T-helper 2 cell treated with Interferon-gamma antibody and Interleukin-4, amounts not matched to agents 100 ng/mL and 5 ng/mL, for 36 hours (primary cell): ENCODE measurements at regions not wholly inside any gene's neighbourhood (a gene's known extent, or its start where the extent isn't known, plus 50 kb on each side); places are given as distances from the start of the nearest gene placed in this dataset.
"Not testable (repeated sequence)": the region's sequence is repeated elsewhere in the genome, so short reads cannot be mapped to it uniquely, and the experiment has no call there.

Experiments used
- intact Hi-C: fragments of 100-400 bp; cut with micrococcal nuclease; formaldehyde crosslinking; loops from one replicate; pipeline ENCODE4 v1.15.1; 2023

DNA sequence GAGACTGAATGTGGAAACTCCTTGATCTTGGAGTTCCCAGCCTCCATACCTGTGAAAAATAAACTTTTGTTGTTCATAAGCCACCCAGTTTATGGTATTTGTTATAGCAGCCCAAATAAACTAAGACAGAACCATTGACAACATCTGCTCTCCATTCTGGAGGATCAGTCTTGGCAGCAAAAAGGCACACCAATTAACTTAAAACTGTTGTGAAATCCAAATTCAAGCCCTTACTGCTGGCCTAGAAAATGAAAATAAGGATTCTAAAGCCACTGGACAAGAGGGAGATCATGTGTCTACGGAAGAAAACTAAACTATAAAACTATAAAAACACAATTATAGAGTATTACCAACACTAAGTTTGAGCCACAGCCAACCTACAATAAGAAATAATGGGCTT lies 172.1 kb upstream of the RNPC3 start:
- intact Hi-C loops, result no loop called here

DNA sequence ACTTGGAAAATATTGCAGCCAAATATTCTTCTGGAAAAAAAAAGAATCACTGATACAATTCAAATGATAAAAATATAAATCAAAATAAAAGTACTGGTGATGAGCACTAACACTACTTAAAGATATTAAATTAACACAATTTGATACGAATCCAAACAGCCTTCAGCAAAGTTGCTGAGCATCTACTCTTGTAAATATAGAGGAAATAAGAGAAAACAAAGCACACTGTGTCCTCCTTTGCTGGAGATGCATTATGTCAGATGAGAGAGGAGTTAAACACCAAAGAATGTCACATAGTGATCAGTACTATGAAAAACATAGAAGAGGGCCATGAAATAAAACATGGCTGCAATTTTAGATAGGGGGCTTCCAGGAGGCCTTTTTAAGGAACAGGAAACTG lies 177.4 kb upstream of the RNPC3 start:
- intact Hi-C loops, result no loop called here

- intact Hi-C loops, result no loop called here
Measured at GRCh38 chr1:103344930-103345329, 180.6 kb upstream of the RNPC3 start.

DNA sequence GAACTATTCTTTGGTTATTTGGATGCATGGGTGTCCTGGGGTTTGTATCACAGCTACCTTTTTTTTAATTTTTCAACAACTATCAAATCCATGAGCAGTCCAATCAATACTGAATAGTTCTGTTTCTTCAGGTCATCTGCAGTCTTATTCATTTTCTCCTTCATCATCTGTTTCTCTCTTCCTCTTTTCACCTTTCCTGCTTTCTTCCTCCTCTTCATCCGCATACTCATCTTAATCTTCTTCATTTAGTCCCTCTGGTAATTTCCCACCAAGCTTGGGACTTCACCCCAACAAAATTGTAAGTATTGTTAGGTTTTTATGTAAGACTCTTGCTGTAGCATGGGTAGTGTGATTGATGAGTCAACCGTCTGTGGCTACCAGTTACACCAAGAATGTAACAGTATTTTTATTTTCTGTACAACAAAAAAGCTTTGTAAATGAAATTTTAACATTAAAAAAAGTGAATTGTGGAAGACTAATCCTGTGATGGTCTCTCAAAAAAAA lies 184.1 kb upstream of the RNPC3 start:
- intact Hi-C loops, result no loop called here

- intact Hi-C loops, result no loop called here
Measured at GRCh38 chr1:103337779-103338178, 187.7 kb upstream of the RNPC3 start.

GRCh38 chr1:103336408-103336807 lies 189.1 kb upstream of the RNPC3 start:
- intact Hi-C loops, result no loop called here

- intact Hi-C loops, result no loop called here
Measured at GRCh38 chr1:103333141-103333540, 192.4 kb upstream of the RNPC3 start.

DNA sequence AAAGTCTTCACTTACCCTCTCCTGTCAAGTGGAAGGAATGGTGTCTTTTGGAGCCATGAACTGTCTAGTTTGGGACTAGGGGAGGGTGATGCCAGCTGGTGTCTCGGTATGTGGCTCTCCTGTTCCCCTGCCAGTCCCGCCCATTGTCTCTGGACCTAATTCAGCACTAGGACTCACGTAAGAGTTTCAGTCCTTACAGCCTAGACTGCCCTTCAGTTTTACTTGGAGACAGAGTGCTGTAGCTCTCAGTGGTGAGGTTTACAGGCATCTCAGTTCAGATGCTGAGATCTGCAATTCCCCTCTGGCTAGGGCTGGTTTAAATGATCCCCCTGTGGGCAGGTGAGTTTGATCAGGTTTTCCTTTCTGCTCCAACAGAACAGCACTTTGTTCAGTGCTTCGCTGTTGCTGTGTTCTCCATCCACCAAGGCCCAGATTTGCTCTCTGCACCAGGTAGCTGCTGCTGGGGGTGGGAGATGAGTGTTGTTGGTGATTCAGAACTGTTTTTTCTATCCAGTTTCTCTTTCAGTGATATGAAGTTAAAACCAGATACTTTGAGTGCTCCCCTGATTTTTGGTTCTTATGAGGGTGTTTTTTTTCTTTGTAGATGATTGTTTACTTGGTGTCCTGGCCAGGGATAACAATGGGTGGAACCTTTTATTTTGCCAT lies 198.3 kb upstream of the RNPC3 start:
- intact Hi-C loops, result no loop called here

DNA sequence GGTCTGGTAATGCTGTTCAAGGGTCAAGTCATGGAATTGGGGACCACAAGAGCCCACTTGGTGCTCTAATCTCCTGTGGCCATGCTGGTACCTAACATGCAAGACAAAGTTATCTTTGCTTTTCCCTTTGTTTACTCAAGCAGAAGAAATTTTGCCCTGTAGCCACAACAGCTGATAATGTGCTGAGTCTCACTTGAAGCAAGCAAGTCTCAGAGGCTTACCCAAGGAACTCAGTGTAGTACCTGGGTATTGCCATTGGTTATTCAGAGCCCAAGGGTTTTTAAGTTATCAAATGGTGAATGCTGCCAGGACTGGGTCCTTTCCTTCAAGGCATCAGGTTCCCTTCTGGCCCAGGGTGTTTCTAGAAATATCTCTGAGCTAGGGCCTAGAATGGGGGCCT lies 198.9 kb upstream of the RNPC3 start:
- intact Hi-C loops, result no loop called here

GRCh38 chr1:103309786-103310185 lies 201.5 kb upstream of the COL11A1 start:
- intact Hi-C loops, result no loop called here

- intact Hi-C loops, result no loop called here
Measured at GRCh38 chr1:103307751-103308150, 199.4 kb upstream of the COL11A1 start.

GRCh38 chr1:103283841-103284669 lies 175.7 kb upstream of the COL11A1 start:
- intact Hi-C loops, result no loop called here

- intact Hi-C loops, result no loop called here
Measured at GRCh38 chr1:103283371-103283770, 175.0 kb upstream of the COL11A1 start.

- intact Hi-C loops, result no loop called here
Measured at GRCh38 chr1:103275725-103276124, 167.4 kb upstream of the COL11A1 start.

DNA sequence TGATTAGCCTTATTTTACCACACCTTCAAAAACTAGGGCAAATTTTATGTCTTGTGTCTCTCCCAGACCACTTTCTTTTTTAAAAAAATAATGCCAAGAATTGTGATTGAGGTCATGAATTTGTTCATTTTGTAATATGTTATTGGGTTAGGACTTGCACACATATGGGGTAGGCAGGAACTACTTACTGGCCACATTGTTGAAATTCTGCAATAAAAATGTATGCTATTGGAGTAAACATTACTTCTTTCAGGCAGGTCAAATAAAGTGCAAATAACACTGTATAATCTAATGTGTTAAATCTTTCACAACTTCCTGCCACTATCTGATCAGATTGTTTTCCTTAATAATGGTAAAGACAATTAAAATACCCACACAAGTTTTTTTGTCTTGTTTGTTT lies 166.6 kb upstream of the COL11A1 start:
- intact Hi-C loops, result no loop called here

DNA sequence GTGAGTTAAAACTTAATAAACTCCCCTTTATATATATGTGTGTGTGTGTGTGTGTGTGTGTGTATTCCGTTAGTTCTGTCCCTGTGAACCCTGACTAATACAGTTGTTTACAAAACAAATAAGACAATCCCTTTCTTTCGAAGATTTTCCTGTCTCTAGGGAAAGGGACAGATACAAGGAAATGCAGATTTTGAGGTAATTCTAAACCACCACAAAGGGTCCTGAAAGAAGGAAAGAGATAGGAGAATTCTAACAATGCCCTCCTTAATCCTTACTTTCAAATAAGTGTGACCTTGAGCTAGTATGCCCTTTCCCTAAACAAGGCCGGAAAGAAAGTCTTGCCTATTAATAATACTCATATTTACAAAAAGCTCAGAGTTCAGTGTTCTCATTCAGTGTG lies 164.8 kb upstream of the COL11A1 start:
- intact Hi-C loops, result no loop called here

DNA sequence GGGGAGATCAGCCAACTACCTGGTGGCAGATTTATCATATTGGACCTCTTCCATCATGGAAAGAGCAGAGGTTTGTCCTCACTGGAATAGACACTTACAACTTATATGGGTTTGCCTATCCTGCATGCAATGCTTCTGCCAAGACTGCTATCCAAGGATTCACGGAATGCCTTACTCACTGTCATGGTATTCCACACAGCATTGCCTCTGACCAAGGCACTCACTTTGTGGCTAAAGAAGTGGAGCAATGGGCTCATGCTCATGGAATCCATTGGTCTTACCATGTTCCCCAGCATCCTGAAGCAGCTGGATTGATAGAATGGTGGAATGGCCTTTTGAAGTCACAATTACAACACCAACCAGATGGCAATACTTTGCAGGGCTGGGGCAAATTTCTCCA lies 163.1 kb upstream of the COL11A1 start:
- intact Hi-C loops, result not testable (repeated sequence)

GRCh38 chr1:103267893-103268292 lies 159.6 kb upstream of the COL11A1 start:
- intact Hi-C loops, result no loop called here

- intact Hi-C loops, result no loop called here
Measured at GRCh38 chr1:103267266-103267665, 158.9 kb upstream of the COL11A1 start.

DNA sequence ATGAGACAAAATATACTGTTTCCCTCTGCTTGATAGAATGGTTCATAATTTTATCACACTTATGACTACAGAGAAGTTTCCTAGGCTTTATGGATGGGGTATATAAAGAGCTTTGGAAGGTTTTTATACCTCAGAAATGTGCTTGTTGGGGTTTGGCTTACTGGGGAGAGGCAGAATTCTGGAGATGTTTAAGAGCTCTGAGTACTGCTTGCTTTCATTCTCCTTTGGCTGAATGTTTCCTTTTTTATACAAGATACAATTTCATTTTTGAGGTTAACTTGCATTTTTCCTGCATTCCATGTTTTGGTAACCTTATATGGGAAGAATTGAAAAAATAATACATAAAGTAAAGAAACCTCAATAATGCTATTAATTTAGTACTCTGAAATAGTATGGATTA lies 157.7 kb upstream of the COL11A1 start:
- intact Hi-C loops, result no loop called here

DNA sequence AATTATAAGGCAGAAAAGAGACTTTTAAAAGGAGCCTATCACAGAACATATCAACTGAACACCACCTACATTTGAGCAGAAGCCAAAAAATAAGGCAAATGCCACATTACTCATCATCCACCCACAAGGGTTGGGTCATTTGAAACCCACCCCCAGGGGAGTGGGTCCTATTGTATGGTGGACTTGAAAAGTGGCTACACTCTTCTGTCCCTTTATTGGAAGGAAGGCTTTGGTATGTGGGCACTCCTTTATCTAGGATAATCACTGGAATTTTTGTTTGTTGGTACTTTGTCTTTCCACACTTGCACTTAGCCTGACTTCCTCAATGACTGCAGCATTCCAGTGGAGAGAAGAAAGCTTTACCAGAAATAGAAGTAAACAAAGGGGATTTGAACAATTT lies 157.2 kb upstream of the COL11A1 start:
- intact Hi-C loops, result no loop called here

DNA sequence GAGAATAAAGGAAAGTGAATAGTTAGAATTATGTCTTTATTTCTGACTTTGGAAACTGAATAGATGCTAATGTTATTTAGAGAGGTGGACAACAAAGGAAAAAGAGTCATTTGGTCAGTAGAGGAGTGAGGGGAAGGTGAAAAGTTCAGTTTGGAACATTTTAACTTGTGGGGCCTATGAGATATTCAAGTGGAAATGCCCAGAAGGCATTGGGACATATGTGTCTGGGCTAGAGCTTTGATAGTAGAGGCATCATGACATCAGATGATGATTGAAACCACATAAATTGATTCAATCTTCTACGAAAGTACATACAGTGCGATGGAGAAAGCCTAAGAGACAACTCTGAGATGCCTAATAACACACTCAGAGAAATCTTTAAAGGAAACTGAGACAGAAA lies 151.7 kb upstream of the COL11A1 start:
- intact Hi-C loops, result no loop called here

DNA sequence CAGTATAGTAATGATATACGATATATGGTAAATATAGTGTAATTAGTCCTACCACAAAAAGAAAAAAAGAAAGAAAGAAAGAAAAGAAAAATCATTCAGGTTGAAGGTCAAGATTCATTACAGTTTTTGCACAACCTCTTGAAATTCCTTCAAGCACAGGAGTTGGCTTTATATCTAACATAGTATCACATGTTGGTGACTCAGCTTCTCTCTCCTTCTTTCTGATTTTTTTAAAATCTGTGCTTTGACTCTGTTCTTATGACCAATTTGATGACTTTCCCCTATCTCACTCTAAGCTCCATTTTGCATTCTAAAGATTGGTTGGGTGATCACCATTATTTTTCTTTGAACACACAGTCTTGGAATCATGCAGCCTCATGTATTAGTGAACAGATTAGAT lies 148.2 kb upstream of the COL11A1 start:
- intact Hi-C loops, result no loop called here
